SH-SY5Y (cell line): ENCODE measurements at regions not wholly inside any gene's neighbourhood (a gene's known extent, or its start where the extent isn't known, plus 50 kb on each side); places are given as distances from the start of the nearest gene placed in this dataset.

Experiments used
- GATA2 ChIP-seq: IDR thresholded peaks from 2 replicates; pipeline ENCODE4 v1.6.1; 2011; ENCODE audit warnings: mild to moderate bottlenecking, low read depth, low read length
- GATA3 ChIP-seq: IDR thresholded peaks from 2 replicates; pipeline ENCODE4 v1.6.1; 2011; ENCODE audit warnings: low read depth, mild to moderate bottlenecking, low read length, moderate library complexity

DNA sequence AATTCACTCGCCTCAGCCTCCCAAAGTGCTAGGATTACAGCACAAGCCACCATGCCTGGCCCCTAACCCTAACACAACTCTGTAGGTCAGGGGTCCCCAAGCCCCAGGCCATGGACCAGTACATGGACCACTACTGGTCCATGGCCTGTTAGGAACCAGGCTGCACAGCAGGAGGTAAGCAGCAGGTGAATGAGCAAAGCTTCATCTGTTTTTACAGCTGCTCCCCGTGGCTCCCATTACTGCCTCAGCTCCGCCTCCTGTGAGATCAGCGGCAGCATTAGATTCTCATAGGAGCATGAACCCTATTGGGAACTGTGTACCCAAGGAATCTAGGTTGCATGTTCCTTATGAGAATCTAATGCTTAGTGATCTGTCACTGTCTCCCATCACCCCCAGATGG, 201.7 kb downstream of the NRP2 start:
- no peak for TF ChIP-seq GATA3
- no peak for TF ChIP-seq GATA2

DNA sequence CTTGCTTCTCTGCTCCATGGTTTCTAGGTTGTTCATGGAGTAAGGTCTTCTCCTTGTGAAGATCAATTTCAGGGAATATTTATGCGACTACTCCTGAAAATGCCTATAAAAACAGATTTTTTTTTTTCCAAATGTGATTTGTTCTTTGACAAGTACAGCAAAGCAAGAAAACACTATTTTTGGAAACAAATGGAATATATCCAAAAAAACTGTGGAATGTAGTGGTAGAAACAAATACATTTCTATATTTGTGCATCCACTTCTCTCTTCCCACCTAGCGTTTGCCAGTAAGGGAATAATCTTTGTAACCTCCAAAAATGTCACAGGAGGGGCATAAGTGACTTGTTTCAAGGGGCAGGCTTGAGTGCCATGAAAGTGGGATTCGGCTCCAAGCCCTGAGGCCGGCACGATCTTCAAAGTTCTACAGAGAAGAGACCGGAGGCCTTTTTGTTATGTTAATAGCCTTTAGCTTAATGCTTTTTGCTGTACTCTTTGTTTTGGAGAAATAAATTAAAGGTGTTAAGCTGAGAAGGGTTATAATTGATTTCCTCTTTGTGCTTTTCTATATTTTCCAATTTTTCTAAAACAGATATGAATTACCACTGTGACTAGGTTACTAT, 200.6 kb downstream of the NRP2 start:
- TF ChIP-seq GATA3 (no peak), GATA2 (no peak)

DNA sequence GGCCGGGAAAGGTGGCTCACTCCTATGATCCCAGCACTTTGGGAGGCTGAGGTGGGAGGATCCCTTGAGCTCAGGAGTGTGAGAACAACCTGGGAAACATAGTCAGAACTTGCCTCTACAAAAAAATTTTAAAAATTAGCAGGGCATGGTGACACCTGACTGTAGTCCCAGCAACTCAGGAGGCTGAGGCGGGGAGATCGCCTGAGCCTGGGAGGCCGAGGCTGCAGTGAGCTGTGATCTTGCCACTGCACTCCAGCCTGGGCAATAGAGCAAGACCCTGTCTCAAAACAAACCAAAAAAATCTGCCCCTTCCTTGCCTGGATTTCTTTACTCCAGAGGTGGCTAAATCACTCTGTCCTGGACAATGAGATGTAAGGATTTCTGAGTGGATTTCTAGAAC, 197.7 kb downstream of the NRP2 start:
- TF ChIP-seq GATA3, result no peak
- TF ChIP-seq GATA2, result no peak

DNA sequence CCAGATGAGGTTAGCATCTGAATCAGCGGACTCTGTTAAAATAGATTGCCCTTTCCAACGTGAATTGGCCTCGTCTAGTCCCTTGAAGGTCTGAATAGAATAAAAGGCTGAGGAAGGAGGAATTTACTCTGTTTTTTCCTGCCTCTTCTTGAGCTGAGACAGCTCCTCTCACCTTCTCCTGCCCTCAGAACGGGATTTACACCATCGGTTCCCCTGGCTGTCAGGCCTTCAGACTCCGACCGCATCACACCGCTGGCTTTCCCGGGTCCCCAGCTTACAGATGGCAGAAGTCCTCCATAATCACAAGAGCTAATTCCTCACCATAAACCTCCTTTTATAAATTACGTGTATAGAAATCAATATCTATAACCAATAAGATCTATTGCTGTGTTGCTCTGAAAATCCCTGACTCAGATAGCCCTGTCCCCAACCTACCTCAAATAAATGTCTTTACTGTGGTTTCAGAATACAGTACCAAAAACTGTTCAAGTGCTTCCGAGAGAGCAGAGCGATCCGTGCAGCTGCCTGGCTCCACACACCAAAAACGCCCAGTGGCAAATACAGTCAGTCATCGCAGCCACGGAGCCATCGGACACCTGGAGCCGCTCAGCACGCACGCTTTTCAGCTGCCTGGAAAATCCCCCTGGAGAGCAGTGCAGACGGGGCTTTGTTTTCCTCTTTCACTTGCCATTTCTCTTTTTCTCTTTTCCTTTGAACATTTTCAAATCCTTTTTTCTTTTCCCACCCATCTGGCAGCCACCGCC, 196.9 kb downstream of the NRP2 start:
- TF ChIP-seq GATA2, result no peak
- TF ChIP-seq GATA3, result no peak

DNA sequence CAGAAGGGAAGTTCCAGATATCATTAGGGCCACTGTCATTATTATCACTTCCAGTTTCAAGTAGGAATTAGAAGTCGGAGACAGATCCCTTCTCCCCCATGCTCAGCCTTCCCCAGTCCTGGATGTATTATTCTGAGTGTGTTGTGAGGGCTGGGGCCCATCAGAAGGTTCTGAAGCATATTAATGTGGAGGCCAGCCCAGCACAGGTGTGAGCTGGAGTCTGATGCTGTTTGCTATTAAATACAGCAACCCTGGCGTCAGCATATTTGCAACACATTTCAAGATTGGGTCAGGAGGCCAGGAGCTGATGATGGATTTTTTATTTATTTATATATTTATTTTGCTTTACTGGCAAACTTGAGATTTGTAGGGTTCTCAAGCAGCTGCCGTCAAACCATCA, 195.2 kb downstream of the NRP2 start:
- no peak for TF ChIP-seq GATA2
- TF ChIP-seq GATA3, result no peak

DNA sequence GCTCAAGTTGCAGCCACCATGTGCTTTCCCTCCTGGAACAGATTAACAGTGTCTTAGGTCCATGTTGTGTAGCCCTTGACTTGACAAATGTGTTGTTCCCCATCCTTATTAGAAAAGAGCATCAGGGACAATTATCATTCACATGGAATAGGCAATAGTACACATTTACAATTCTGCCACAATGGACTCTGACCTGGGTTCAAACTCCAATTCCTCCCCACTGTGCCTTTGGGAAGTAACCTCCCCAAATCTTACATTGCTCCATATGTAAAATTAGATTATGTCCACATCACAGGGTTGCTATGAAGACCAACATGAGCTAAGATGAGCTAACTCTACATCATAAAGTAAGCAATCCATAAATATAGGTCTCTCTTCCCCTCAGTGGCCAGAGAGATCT, 193.8 kb downstream of the NRP2 start:
- TF ChIP-seq GATA3 (no peak), GATA2 (no peak)

DNA sequence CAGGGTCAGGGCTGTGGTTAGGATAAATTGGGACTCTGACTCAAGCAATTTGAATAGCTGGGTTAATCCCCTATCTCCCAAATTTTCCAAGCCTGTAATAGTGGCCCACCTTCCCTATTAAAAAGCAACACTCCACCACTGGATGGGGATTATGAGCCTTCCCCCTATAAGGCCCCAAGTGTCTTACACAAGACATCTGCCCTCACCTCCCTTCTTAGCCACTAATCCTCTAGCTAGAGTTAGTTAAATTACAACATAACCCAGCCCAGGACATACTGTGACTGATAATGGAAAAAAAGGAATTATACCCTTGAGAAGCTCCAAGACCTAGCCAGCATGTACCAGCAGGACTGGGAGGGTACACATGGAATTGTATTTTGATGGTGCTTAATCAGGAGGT, 190.4 kb downstream of the NRP2 start:
- TF ChIP-seq GATA2 (no peak), GATA3 (no peak)

DNA sequence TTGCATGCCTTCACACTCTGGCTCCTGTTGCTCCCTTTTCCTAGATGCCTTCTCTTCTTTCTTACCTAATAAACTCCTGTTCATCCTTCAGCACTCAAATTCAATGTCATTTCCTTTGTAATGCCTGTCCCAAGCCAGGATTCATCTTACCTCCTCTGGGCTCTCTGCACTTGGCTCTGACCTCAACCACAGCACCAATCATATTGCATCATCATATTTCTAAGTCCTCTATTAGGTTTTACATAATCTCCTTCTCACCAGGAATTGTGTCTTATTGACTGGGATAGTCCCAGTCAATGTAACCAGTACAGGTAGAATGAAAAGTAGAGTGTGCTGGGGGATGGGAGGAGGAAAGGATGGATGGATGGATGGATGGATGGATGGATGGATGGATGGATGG, 187.1 kb downstream of the NRP2 start:
- TF ChIP-seq GATA2 (no peak), GATA3 (no peak)

DNA sequence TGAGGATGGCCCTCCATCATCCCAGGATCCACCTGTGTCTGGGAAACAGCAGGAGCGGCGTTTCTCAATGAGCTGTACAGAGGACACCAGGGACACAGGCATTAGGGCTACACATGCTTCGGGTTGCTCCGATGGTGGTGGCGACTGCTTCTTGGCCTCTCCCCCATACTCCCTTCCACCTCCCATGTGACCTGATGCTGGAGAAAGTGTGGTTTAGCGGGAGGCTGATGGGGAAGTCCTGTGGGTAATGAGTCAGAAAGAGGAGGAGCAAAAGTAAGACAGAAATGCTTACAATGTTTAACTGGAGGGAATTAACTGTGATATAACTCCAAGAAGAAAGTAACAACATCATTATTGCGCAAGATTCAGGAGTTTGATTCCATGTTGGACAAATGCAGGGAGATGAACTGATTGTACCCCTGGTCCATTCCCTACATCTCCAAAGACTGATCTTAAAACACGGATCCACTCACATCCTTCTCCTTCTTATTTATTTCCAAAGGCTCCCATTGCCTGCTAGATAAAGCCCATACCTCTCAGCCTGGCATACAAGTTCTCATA, 186.6 kb downstream of the NRP2 start:
- no peak for TF ChIP-seq GATA3
- no peak for TF ChIP-seq GATA2

DNA sequence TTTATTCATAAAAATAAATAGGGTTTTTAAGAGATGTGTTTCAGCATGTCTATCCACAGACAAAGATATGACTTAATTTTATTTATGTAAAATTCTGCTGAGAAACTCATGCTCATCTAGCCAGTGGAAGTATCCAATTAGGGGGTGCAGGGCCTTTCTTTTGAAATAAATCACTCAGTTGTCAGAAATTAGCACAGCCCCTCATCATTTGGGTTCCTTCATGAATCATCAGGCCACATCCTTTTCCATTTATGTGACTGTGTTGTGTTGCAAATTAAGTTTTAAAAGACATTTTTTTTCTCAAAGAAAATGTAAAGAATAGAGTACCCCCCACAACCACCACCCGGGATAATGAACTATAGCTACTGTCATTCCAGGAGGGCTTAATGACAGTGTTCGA, 185.8 kb downstream of the NRP2 start:
- no peak for TF ChIP-seq GATA3
- no peak for TF ChIP-seq GATA2

DNA sequence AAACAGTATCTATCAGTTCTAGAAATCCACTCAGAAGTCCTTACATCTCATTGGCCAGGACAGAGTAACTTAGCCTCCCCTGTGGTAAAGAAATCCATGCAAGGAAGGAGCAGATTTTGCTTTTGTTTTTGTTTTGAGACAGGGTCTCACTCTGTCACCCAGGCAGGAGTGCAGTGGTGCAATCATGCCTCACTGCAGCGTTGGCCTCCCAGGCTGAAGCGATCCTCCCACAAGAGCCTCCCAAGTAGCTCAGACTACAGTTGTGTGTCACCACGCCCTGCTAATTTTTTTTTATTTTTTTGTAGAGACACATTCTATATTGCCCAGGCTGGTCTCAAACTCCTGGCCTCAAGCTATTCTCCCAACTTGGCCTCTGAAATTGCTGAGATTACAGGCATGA, 185.1 kb downstream of the NRP2 start:
- TF ChIP-seq GATA2, result no peak
- no peak for TF ChIP-seq GATA3

DNA sequence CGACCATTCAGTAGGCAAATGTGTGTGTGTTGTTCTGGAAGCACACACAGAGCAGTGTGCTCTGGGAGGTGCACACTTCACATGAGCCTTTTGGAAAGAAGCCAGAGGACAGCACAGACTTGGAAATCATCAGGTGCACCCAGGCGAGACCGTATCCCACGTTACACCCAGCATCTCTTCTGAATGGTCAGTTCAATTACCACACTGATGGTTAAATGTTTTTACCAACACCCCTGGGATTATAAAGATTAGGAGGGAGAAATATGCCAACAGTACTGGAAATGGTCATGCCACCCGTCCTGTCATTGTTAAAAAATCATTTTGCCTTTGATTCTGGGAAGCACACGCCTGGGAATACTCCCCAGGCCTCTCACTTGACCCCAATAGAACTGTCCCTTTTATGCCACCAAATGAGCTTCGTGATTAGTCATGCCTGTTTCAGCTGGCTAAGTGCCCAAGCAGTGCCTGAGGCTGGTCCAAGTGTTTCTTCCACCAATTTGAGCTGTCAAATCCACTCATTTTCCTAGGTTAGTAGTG, 183.7 kb downstream of the NRP2 start:
- no peak for TF ChIP-seq GATA2
- TF ChIP-seq GATA3, result no peak

DNA sequence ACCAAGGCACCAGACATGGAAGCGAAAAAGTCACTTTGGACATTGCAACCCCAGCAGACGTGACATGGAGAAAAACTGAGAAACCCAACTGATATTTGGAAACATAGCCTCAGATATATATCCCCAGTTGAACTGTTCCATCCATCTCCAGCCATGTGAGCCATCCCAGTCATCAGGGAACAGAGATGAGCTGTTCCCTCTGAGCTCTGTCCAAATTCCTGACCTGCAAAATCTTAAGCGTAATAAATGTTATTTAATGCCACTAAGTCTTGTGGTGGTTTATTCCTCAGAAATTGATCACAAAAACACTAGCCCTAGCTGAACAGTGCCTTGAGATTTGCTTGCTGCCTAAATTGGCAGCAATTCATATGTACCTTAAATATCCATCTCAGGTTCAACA, 182.8 kb downstream of the NRP2 start:
- no peak for TF ChIP-seq GATA3
- TF ChIP-seq GATA2, result no peak

DNA sequence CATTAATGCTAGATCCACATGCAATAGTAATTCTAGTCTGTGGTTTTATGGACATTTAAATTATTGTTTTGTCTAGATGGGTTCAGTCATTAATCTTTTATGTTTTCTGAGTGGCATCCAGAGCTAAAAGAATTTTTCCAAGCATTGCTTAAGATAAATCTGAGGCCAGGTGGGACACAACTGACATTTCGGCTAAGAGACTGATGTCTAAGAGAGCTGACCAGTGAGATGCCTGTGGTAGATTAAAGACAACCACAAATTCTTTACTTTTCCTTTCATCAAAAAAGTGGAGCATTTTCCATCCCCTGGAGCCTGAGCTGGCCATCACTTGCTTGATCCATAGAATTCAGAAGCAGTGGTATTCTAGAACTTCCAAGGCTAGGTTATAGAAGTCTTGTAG, 182.2 kb downstream of the NRP2 start:
- TF ChIP-seq GATA3 (no peak), GATA2 (no peak)

DNA sequence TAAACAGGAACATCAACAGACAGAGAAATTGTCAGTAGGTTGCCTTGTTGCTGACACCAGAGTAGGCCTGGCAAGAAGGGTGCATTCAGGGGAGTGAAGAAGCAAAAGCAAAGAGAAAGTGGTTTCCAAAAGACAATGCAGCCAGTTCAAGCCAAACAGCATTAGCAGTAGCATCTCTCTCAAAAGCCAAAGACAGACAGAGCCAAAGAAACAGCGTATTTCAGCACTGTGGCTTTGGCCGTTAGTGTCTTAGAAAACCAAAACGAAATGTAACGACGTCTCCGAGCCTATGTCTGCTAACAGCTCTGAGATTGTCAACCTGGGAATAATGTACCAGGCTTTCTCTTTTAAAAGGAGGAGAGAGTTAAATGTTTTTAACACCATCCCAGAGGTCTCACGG, 178.6 kb downstream of the NRP2 start:
- no peak for TF ChIP-seq GATA2
- TF ChIP-seq GATA3, result no peak
